HG03342 (cell line): ENCODE measurements at regions not wholly inside any gene's neighbourhood (a gene's known extent, or its start where the extent isn't known, plus 50 kb on each side); places are given as distances from the start of the nearest gene placed in this dataset.
"Not testable (repeated sequence)": the region's sequence is repeated elsewhere in the genome, so short reads cannot be mapped to it uniquely, and the experiment has no call there.

ENCODE experiments used
- ATAC-seq: cut with Tn5 transposase; IDR thresholded peaks from one replicate; pipeline ENCODE4 v1.9.1; 2021; ENCODE audit warnings: mild to moderate bottlenecking, moderate library complexity; ENCODE audit not compliant: unreplicated experiment

GRCh38 chr5:28917631-28918030 is 1879.2 kb upstream of the CDH9 start:
- no peak for ATAC-seq

GRCh38 chr5:28914297-28914696 is 1875.9 kb upstream of the CDH9 start:
- ATAC-seq: no peak

GRCh38 chr5:28903643-28904042 is 1865.3 kb upstream of the CDH9 start:
- ATAC-seq: no peak

- ATAC-seq: no peak
These were observed 1858.6 kb upstream of the CDH9 start for GRCh38 chr5:28896949-28897348.

- ATAC-seq: no peak
These were observed 1842.5 kb upstream of the CDH9 start for GRCh38 chr5:28880936-28881335.

GRCh38 chr5:28877050-28877449 is 1838.7 kb upstream of the CDH9 start:
- no peak for ATAC-seq

- ATAC-seq: no peak
These were observed 1825.6 kb upstream of the CDH9 start for GRCh38 chr5:28864006-28864405.

GRCh38 chr5:28862860-28863196 is 1824.4 kb upstream of the CDH9 start:
- ATAC-seq: no peak

GRCh38 chr5:28862137-28862859 is 1823.9 kb upstream of the CDH9 start:
- ATAC-seq: no peak

GRCh38 chr5:28855626-28856025 is 1817.2 kb upstream of the CDH9 start:
- no peak for ATAC-seq

- ATAC-seq: no peak
These were observed 1812.0 kb upstream of the CDH9 start for GRCh38 chr5:28850320-28850921.

GRCh38 chr5:28831042-28831441 is 1792.7 kb upstream of the CDH9 start:
- no peak for ATAC-seq

GRCh38 chr5:28823231-28823630 is 1784.8 kb upstream of the CDH9 start:
- no peak for ATAC-seq

- ATAC-seq: no peak
These were observed 1783.7 kb upstream of the CDH9 start for GRCh38 chr5:28822071-28822470.

GRCh38 chr5:28810751-28811136 is 1772.4 kb upstream of the CDH9 start:
- ATAC-seq: no peak

GRCh38 chr5:28809811-28810750 is 1771.7 kb upstream of the CDH9 start:
- ATAC-seq: no peak

- ATAC-seq: no peak
These were observed 1770.8 kb upstream of the CDH9 start for GRCh38 chr5:28808967-28809810.

- ATAC-seq: no peak
These were observed 1768.9 kb upstream of the CDH9 start for GRCh38 chr5:28807195-28807729.

GRCh38 chr5:28799035-28799434 is 1760.6 kb upstream of the CDH9 start:
- ATAC-seq: not testable (repeated sequence)

- no peak for ATAC-seq
These were observed 1750.6 kb upstream of the CDH9 start for GRCh38 chr5:28788954-28789353.
